ENCODE measurements at regions not wholly inside any gene's neighbourhood (a gene's known extent, or its start where the extent isn't known, plus 50 kb on each side); places are given as distances from the start of the nearest gene placed in this dataset.
A peak's percentile ranks its signal among the peaks of the same experiment; 100 is the strongest.

GRCh38 chr12:107490010-107490409 lies 195.6 kb upstream of the PWP1 start:
- Histone ChIP-seq H3K27ac (replicated peaks) (no peak overlapping the region), H3K4me3 (replicated peaks; ENCODE audit: insufficient read depth, low read length) (no peak overlapping the region), H3K27me3 (ENCODE audit: insufficient read depth, poor library complexity, severe bottlenecking) (no peaks in the 10 kb centered on the region)
- DNase-seq (ENCODE audit: low read depth in 1 of 2, low spot score in 1 of 2) = no peak
- no peak for TF ChIP-seq GABPA (IDR thresholded peaks at IDR 0.05; ENCODE audit: low read depth)

GRCh38 chr12:107491856-107492255 lies 193.7 kb upstream of the PWP1 start:
- no peak for DNase-seq (ENCODE audit: low read depth in 1 of 2, low spot score in 1 of 2)
- no peak for TF ChIP-seq SPI1 (IDR thresholded peaks at IDR 0.05; ENCODE audit: borderline replicate concordance, low read depth)
- no peak for TF ChIP-seq CTCF (IDR thresholded peaks at IDR 0.05; ENCODE audit: insufficient read depth, low read length)
- TF ChIP-seq GABPA (IDR thresholded peaks at IDR 0.05; ENCODE audit: low read depth) = no peak
- Histone ChIP-seq H3K27ac (replicated peaks) (no peak overlapping the region), H3K27me3 (ENCODE audit: insufficient read depth, poor library complexity, severe bottlenecking) (no peaks in the 10 kb centered on the region), H3K4me3 (replicated peaks; ENCODE audit: insufficient read depth, low read length) (no peak overlapping the region)

- Histone ChIP-seq H3K27me3 (ENCODE audit: insufficient read depth, poor library complexity, severe bottlenecking) (no peaks in the 10 kb centered on the region), H3K4me3 (replicated peaks; ENCODE audit: insufficient read depth, low read length) (no peak overlapping the region), H3K27ac (replicated peaks) (peak overlapping the region; percentile 39)
- peak in 1 of 2 experiments; percentile 60 for DNase-seq (ENCODE audit: low read depth in 1 of 2, low spot score in 1 of 2)
- TF ChIP-seq SPI1 (IDR thresholded peaks at IDR 0.05; ENCODE audit: borderline replicate concordance, low read depth) (peak; percentile 23; the same call in 1 of the 2 replicates), GABPA (IDR thresholded peaks at IDR 0.05; ENCODE audit: low read depth) (no peak)
Measured at GRCh38 chr12:107492393-107493134, 193.0 kb upstream of the PWP1 start.

GRCh38 chr12:107493135-107493494 lies 192.5 kb upstream of the PWP1 start:
- TF ChIP-seq CTCF (IDR thresholded peaks at IDR 0.05; ENCODE audit: insufficient read depth, low read length) = no peak
- TF ChIP-seq REST (IDR thresholded peaks at IDR 0.05; ENCODE audit: insufficient replicate concordance, low read depth) = no peak
- TF ChIP-seq GABPA (IDR thresholded peaks at IDR 0.05; ENCODE audit: low read depth) = no peak
- no peak overlapping the region for H3K4me3 ChIP-seq (replicated peaks; ENCODE audit: insufficient read depth, low read length)
- H3K27ac ChIP-seq (replicated peaks) = peak overlapping the region; percentile 39; the same call in 1 of the 2 replicates
- DNase-seq (ENCODE audit: low read depth in 1 of 2, low spot score in 1 of 2) = no peak
- H3K27me3 ChIP-seq (ENCODE audit: insufficient read depth, poor library complexity, severe bottlenecking) = no peaks in the 10 kb centered on the region

- no peaks in the 10 kb centered on the region for H3K27me3 ChIP-seq (ENCODE audit: insufficient read depth, poor library complexity, severe bottlenecking)
- TF ChIP-seq SPI1 (IDR thresholded peaks at IDR 0.05; ENCODE audit: borderline replicate concordance, low read depth) (no peak), CTCF (IDR thresholded peaks at IDR 0.05; ENCODE audit: insufficient read depth, low read length) (no peak), POLR2AphosphoS5 (IDR thresholded peaks at IDR 0.05; ENCODE audit: low read depth) (no peak), REST (IDR thresholded peaks at IDR 0.05; ENCODE audit: insufficient replicate concordance, low read depth) (no peak), GABPA (IDR thresholded peaks at IDR 0.05; ENCODE audit: low read depth) (no peak)
- DNase-seq (ENCODE audit: low read depth in 1 of 2, low spot score in 1 of 2) = no peak
- H3K27ac ChIP-seq (replicated peaks) = no peak overlapping the region
- H3K4me3 ChIP-seq (replicated peaks; ENCODE audit: insufficient read depth, low read length) = no peak overlapping the region
Measured at GRCh38 chr12:107493666-107494065, 191.9 kb upstream of the PWP1 start.

All from HL-60 (cell line).